Erythroblast (primary cell): ENCODE measurements at regions not wholly inside any gene's neighbourhood (a gene's known extent, or its start where the extent isn't known, plus 50 kb on each side); places are given as distances from the start of the nearest gene placed in this dataset.

Source experiments
- GATA1 ChIP-seq: IDR thresholded peaks from 2 replicates; pipeline ENCODE4 v1.6.1; 2011; ENCODE audit warnings: low read depth, mild to moderate bottlenecking, control low read depth, low read length, moderate library complexity
- POLR2A ChIP-seq: IDR thresholded peaks from 2 replicates; pipeline ENCODE4 v1.6.1; 2011; ENCODE audit warnings: mild to moderate bottlenecking, low read length

DNA sequence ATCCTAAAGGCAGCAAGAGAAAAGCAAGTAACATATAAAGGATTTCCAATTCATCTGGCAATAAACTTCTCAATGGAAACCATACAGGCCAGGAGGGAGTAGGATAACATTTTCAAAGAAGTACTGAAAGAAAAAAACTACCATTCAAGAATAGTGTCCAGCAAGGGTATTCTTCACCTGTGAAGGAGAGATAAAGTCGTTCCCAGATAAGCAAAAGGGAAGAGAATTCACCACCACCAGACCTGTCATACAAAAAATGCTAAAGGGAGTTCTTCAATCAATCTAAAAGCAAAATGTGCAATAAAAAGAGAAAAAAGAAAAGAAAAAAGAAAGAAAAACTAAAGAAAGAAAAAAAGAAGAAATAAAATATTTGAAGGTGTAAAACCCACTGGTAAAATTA lies 228.9 kb upstream of the AMIGO2 start:
- TF ChIP-seq POLR2A (no peak), GATA1 (no peak)
